ENCODE measurements at regions not wholly inside any gene's neighbourhood (a gene's known extent, or its start where the extent isn't known, plus 50 kb on each side); places are given as distances from the start of the nearest gene placed in this dataset.

DNA sequence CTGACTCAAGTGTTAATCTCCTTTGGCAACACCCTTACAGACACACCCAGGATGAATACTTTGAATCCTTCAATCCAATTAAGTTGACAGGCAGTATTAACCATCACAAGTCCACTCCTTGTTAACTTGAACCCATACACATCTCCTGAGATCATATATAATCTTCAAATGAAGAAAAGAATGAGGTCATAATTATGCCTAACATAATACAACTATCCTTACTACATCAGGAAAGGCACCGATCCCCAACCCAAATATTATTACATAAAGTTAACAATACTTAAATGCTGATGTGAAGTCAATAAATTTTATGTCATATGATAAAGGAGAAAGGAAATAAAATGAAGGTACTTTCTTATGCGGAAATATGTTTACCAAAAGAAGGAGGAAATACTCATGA is 649.9 kb downstream of the KCNJ2 start:
- Histone ChIP-seq H3K4me1 (replicated peaks) (no peaks in the 10 kb centered on the region), H3K27ac (no peak overlapping the region), H3K4me3 (no peak overlapping the region), H3K36me3 (no peaks in the 10 kb centered on the region), H3K27me3 (replicated peaks; ENCODE audit: insufficient read depth) (no peaks in the 10 kb centered on the region), H3K9me3 (no peaks in the 10 kb centered on the region)
- intact Hi-C loops (cut with DNase I), result no loop called here
- DNase-seq (ENCODE audit: low spot score), result no peak
- WGBS, result 95% methylated on average over 2 of the region's 2 CpGs
- TF ChIP-seq, protein P1, sequence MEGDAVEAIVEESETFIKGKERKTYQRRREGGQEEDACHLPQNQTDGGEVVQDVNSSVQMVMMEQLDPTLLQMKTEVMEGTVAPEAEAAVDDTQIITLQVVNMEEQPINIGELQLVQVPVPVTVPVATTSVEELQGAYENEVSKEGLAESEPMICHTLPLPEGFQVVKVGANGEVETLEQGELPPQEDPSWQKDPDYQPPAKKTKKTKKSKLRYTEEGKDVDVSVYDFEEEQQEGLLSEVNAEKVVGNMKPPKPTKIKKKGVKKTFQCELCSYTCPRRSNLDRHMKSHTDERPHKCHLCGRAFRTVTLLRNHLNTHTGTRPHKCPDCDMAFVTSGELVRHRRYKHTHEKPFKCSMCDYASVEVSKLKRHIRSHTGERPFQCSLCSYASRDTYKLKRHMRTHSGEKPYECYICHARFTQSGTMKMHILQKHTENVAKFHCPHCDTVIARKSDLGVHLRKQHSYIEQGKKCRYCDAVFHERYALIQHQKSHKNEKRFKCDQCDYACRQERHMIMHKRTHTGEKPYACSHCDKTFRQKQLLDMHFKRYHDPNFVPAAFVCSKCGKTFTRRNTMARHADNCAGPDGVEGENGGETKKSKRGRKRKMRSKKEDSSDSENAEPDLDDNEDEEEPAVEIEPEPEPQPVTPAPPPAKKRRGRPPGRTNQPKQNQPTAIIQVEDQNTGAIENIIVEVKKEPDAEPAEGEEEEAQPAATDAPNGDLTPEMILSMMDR (IDR thresholded peaks at IDR 0.05), result no peak
- TF ChIP-seq POLR2AphosphoS5 (IDR thresholded peaks at IDR 0.05) (no peak), POLR2A (IDR thresholded peaks at IDR 0.05) (no peak)

DNA sequence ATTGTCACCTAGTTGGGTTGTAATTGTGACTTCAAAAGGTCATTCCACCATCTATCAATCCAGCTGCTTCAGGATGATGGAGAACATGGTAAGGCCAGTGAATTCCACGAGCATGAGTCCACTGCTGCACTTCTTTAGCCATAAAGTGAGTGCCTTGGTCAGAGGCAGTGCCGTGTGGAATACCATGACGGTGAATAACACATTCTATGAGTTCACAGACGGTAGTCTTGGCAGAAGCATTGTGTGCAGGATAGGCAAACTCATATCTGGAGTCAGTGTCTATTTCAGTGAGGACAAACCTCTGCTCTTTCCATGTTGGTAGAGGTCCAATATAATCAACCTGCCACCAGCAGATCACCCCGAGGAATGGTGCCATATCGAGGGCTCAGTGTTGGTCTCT is 650.9 kb downstream of the KCNJ2 start:
- Histone ChIP-seq H3K4me3 (no peak overlapping the region), H3K27ac (no peak overlapping the region), H3K9me3 (no peaks in the 10 kb centered on the region), H3K4me1 (replicated peaks) (no peaks in the 10 kb centered on the region), H3K27me3 (replicated peaks; ENCODE audit: insufficient read depth) (no peaks in the 10 kb centered on the region), H3K36me3 (no peaks in the 10 kb centered on the region)
- no peak for DNase-seq (ENCODE audit: low spot score)
- TF ChIP-seq, protein P1 (IDR thresholded peaks at IDR 0.05), result no peak
- TF ChIP-seq POLR2AphosphoS5 (IDR thresholded peaks at IDR 0.05), result no peak
- TF ChIP-seq POLR2A (IDR thresholded peaks at IDR 0.05), result no peak
- intact Hi-C loops (cut with DNase I), result no loop called here
- 92% methylated on average over 6 of the region's 6 CpGs for WGBS

DNA sequence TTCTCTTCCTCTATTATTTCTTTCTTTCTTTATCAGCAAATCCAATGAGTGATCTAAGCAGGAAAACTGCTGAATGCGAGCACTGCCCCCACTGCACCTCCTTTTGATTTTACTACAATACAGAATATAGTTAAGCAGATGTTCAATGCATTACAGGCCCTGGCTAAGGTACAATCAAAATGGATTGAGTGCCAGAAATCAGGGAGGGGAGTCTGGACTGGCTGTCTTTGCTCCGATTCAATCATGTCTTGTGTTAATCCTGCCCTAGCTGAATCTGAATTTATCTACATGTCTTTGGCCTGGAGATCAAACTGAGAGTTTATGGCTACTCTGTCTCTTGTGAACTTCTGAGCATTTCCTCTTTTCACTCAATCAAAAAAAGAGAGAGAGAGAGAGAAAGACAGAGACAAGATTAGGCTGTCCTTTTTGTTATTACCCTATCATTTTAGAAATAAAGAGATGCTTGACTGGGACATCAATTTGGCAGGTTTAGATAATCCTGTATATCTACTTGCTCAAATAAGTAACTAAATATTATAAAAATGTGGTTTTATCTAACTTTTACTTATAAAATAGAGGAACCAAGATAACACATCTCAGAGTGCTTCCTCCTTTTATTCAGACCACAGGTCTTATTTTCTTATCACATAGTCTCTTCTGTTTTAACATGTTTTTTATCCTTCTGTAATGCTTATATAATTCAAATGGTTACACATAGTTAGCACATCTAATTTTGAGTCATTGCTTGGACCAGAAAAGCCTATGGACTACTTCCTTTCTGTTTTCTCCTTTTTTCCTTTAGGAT is 656.2 kb downstream of the KCNJ2 start:
- Histone ChIP-seq H3K4me3 (no peak overlapping the region), H3K27me3 (replicated peaks; ENCODE audit: insufficient read depth) (no peaks in the 10 kb centered on the region), H3K4me1 (replicated peaks) (no peaks in the 10 kb centered on the region), H3K27ac (no peak overlapping the region), H3K9me3 (no peaks in the 10 kb centered on the region), H3K36me3 (no peaks in the 10 kb centered on the region)
- TF ChIP-seq, protein P1 (IDR thresholded peaks at IDR 0.05), result no peak
- TF ChIP-seq POLR2A (IDR thresholded peaks at IDR 0.05), result no peak
- no peak for TF ChIP-seq POLR2AphosphoS5 (IDR thresholded peaks at IDR 0.05)
- WGBS, result 38% methylated on average over 2 of the region's 2 CpGs
- no peak for DNase-seq (ENCODE audit: low spot score)
- intact Hi-C loops (cut with DNase I), result no loop called here

DNA sequence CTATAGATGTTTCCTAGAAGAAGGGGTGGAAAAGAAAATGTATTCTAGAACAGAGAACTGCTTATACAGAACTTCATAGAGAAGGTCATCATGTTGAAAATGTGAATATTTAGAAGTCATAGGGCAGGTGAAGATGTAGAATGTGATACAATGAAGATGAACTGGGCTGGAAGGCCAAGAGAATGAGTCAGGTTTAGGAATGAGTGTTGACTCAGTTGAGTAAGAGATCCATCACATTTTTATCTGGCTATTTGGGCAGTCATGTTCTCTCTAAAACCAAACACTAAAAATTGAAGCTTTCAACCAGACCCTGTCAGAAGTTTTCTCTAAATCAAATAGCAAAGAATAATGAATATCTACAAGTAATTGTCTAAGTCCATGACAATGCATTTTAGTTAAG is 660.5 kb downstream of the KCNJ2 start:
- TF ChIP-seq POLR2A (IDR thresholded peaks at IDR 0.05) (no peak), POLR2AphosphoS5 (IDR thresholded peaks at IDR 0.05) (no peak)
- TF ChIP-seq, protein P1 (IDR thresholded peaks at IDR 0.05), result no peak
- Histone ChIP-seq H3K27me3 (replicated peaks; ENCODE audit: insufficient read depth) (no peaks in the 10 kb centered on the region), H3K4me3 (no peak overlapping the region), H3K36me3 (no peaks in the 10 kb centered on the region), H3K27ac (no peak overlapping the region), H3K4me1 (replicated peaks) (no peaks in the 10 kb centered on the region), H3K9me3 (no peaks in the 10 kb centered on the region)
- intact Hi-C loops (cut with DNase I), result no loop called here
- DNase-seq (ENCODE audit: low spot score), result no peak

DNA sequence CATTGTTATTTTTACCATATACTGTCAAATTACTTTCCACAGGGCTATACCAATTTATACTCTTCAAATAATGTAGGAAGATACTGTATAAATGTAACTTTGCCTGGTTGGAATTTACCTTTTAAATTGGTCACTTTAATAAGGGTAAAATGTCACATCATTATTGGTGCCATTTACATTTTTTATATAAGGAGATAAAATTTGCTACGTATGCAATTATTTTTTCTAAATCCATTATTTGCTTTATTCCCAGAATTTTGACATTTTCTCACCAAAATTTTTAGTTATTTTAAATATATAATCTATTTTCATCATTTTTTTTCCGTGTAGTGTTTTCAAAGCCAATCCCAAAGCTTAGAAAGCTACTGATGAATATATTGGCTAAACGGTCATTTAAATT is 664.7 kb downstream of the KCNJ2 start:
- H3K36me3 ChIP-seq, result no peaks in the 10 kb centered on the region
- no peak overlapping the region for H3K27ac ChIP-seq
- intact Hi-C loops (cut with DNase I), result no loop called here
- H3K4me3 ChIP-seq, result no peak overlapping the region
- whole genome bisulfite sequencing, result 90% methylated on average over 3 of the region's 3 CpGs
- DNase-seq (ENCODE audit: low spot score), result no peak
- TF ChIP-seq POLR2AphosphoS5 (IDR thresholded peaks at IDR 0.05) (no peak), POLR2A (IDR thresholded peaks at IDR 0.05) (no peak)
- TF ChIP-seq, protein P1 (IDR thresholded peaks at IDR 0.05), result no peak
- H3K9me3 ChIP-seq, result no peaks in the 10 kb centered on the region
- no peaks in the 10 kb centered on the region for H3K4me1 ChIP-seq (replicated peaks)
- H3K27me3 ChIP-seq (replicated peaks; ENCODE audit: insufficient read depth), result no peaks in the 10 kb centered on the region
